HK-2 (cell line): ENCODE measurements at regions not wholly inside any gene's neighbourhood (a gene's known extent, or its start where the extent isn't known, plus 50 kb on each side); places are given as distances from the start of the nearest gene placed in this dataset.
A peak's percentile ranks its signal among the peaks of the same experiment; 100 is the strongest.

Experiments used
- DNase-seq: peaks from one replicate; pipeline ENCODE4 v3.0.0-alpha.2; 2018; ENCODE audit not compliant: unreplicated experiment

- no peak for DNase-seq
Measured at GRCh38 chr3:99500485-99500884, 137.9 kb upstream of the COL8A1 start.

GRCh38 chr3:99499235-99500158 lies 138.9 kb upstream of the COL8A1 start:
- DNase-seq, result peak; percentile 25

- DNase-seq, result no peak
Measured at GRCh38 chr3:99498550-99499234, 139.7 kb upstream of the COL8A1 start.

- no peak for DNase-seq
Measured at GRCh38 chr3:99487894-99488293, 150.5 kb upstream of the COL8A1 start.

GRCh38 chr3:99485286-99485685 lies 153.1 kb upstream of the COL8A1 start:
- DNase-seq, result no peak

- DNase-seq, result no peak
Measured at GRCh38 chr3:99484871-99485270, 153.5 kb upstream of the COL8A1 start.

GRCh38 chr3:99483841-99484240 lies 154.6 kb upstream of the COL8A1 start:
- DNase-seq, result no peak

GRCh38 chr3:99482191-99482590 lies 156.2 kb upstream of the COL8A1 start:
- DNase-seq, result no peak

GRCh38 chr3:99481561-99481960 lies 156.8 kb upstream of the COL8A1 start:
- no peak for DNase-seq

GRCh38 chr3:99479768-99480167 lies 158.6 kb upstream of the COL8A1 start:
- DNase-seq, result no peak

- no peak for DNase-seq
Measured at GRCh38 chr3:99477650-99478049, 160.7 kb upstream of the COL8A1 start.

- no peak for DNase-seq
Measured at GRCh38 chr3:99475229-99475628, 163.2 kb upstream of the COL8A1 start.

- DNase-seq, result no peak
Measured at GRCh38 chr3:99474776-99475175, 163.6 kb upstream of the COL8A1 start.

GRCh38 chr3:99473321-99473751 lies 165.1 kb upstream of the COL8A1 start:
- no peak for DNase-seq

- DNase-seq, result no peak
Measured at GRCh38 chr3:99472385-99472784, 166.0 kb upstream of the COL8A1 start.

- no peak for DNase-seq
Measured at GRCh38 chr3:99471353-99472323, 166.8 kb upstream of the COL8A1 start.

- DNase-seq, result no peak
Measured at GRCh38 chr3:99470841-99471240, 167.6 kb upstream of the COL8A1 start.

- DNase-seq, result no peak
Measured at GRCh38 chr3:99468918-99469317, 169.5 kb upstream of the COL8A1 start.

- no peak for DNase-seq
Measured at GRCh38 chr3:99467420-99467819, 171.0 kb upstream of the COL8A1 start.

GRCh38 chr3:99466331-99466730 lies 172.1 kb upstream of the COL8A1 start:
- DNase-seq, result no peak

GRCh38 chr3:99458013-99458412 lies 180.4 kb upstream of the COL8A1 start:
- no peak for DNase-seq

- DNase-seq, result no peak
Measured at GRCh38 chr3:99442599-99442998, 195.8 kb upstream of the COL8A1 start.
